Naive thymus-derived CD4-positive, alpha-beta T cell (primary cell): ENCODE measurements at regions not wholly inside any gene's neighbourhood (a gene's known extent, or its start where the extent isn't known, plus 50 kb on each side); places are given as distances from the start of the nearest gene placed in this dataset.

Experiments used
- ATAC-seq: fragments of 150-1000 bp; cut with Tn5 transposase; 2 replicates; pipeline ENCODE4 v1.10.0; 2021; ENCODE audit warnings: mild to moderate bottlenecking, moderate library complexity
- CTCF ChIA-PET: fragments of 350-600 bp; sonication (Branson Sonifier 250); formaldehyde crosslinking; loops from one replicate; lab custom pipeline; 2021; ENCODE audit warnings: antibody characterized with exemption; lab: Charles Lee
- POLR2A ChIA-PET: fragments of 350-600 bp; sonication (Branson Sonifier 250); formaldehyde crosslinking; loops from one replicate; lab custom pipeline; 2021; ENCODE audit warnings: antibody characterized with exemption, inconsistent platforms; lab: Charles Lee
- DNase-seq, 9 donors: peaks; one replicate each; pipeline versions ENCODE4 v3.0.0 to v3.0.0-alpha.2; 2020 to 2022; ENCODE audit warnings: mixed read lengths in 1 of 9
- H3K27ac ChIP-seq: one replicate; pipeline ENCODE4 v1.7.0; 2013; ENCODE audit warnings: mild to moderate bottlenecking, low read depth, low read length, moderate library complexity
- H3K27me3 ChIP-seq, 2 donors: one replicate each; pipeline ENCODE4 v1.7.0; 2013; ENCODE audit warnings: low read length in 2 of 2, mild to moderate bottlenecking in 2 of 2, moderate library complexity in 2 of 2; ENCODE audit not compliant: control insufficient read depth in 2 of 2, insufficient read depth in 2 of 2
- H3K36me3 ChIP-seq, 3 experiments: 1 replicate in 2 of 3; 2 replicates in 1 of 3; pipeline ENCODE4 v1.7.0; 2013; ENCODE audit warnings: low read length in 3 of 3, mild to moderate bottlenecking in 3 of 3, moderate library complexity in 1 of 3; ENCODE audit not compliant: insufficient read depth in 3 of 3, control insufficient read depth in 2 of 3
- H3K4me1 ChIP-seq, 2 donors: one replicate each; pipeline ENCODE4 v1.7.0; 2013; ENCODE audit warnings: low read length in 2 of 2, mild to moderate bottlenecking in 2 of 2, moderate library complexity in 1 of 2; ENCODE audit not compliant: control insufficient read depth in 2 of 2, insufficient read depth in 2 of 2
- H3K4me3 ChIP-seq: 2 replicates; pipeline ENCODE4 v1.7.0; 2013; ENCODE audit warnings: mild to moderate bottlenecking, low read length
- H3K9me3 ChIP-seq, 3 experiments: 1 replicate in 2 of 3; 2 replicates in 1 of 3; pipeline ENCODE4 v1.7.0; 2013; ENCODE audit warnings: low read length in 3 of 3; ENCODE audit not compliant: control insufficient read depth in 2 of 3
- H3K27ac Mint-ChIP-seq, 9 donors: one replicate each; pipeline ENCODE4 v1.8.0; 2020 to 2022; ENCODE audit warnings: mixed read lengths in 9 of 9, mild to moderate bottlenecking in 8 of 9, moderate library complexity in 5 of 9, inconsistent platforms in 2 of 9
- H3K27me3 Mint-ChIP-seq, 5 donors: one replicate each; pipeline ENCODE4 v1.8.0; 2021 to 2022; ENCODE audit warnings: mixed read lengths in 5 of 5, mild to moderate bottlenecking in 1 of 5
- H3K36me3 Mint-ChIP-seq, 5 donors: one replicate each; pipeline ENCODE4 v1.8.0; 2020 to 2022; ENCODE audit warnings: mixed read lengths in 5 of 5, mild to moderate bottlenecking in 3 of 5, inconsistent platforms in 1 of 5
- H3K4me1 Mint-ChIP-seq, 7 donors: one replicate each; pipeline ENCODE4 v1.8.0; 2020 to 2022; ENCODE audit warnings: mixed read lengths in 7 of 7, mild to moderate bottlenecking in 3 of 7, inconsistent platforms in 1 of 7
- H3K4me3 Mint-ChIP-seq, 10 donors: one replicate each; pipeline ENCODE4 v1.8.0; 2020 to 2022; ENCODE audit warnings: mild to moderate bottlenecking in 10 of 10, mixed read lengths in 10 of 10, moderate library complexity in 6 of 10, inconsistent platforms in 2 of 10
- H3K9me3 Mint-ChIP-seq, 11 donors: one replicate each; pipeline ENCODE4 v1.8.0; 2020 to 2022; ENCODE audit warnings: mixed read lengths in 11 of 11, mild to moderate bottlenecking in 4 of 11, inconsistent platforms in 1 of 11, moderate library complexity in 1 of 11
- intact Hi-C, 2 donors: fragments of 100-400 bp; cut with micrococcal nuclease; formaldehyde crosslinking; loops; one replicate each; pipeline ENCODE4 v1.15.1; 2023

DNA sequence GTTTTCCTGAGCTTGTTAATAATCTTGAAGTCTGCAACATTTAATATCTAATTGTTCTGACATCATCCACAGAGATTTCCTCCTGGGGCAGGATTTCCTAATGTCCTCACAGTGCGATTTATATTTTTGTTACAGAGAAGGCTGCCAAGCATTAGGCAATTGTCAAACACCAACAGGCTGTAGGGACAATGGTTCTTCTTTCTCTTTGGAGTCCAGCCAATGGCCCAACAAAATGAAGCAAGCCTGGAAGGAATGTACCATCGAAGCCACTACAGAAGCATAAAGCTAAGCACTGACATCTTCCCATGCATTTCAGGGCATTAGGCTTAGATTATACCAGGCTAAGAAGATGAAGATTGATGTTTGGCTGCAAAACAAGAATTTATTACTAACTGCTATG, 173.0 kb upstream of the FRMD4B start:
- no peaks in the 10 kb centered on the region for H3K36me3 Mint-ChIP-seq
- no peaks in the 10 kb centered on the region for H3K36me3 ChIP-seq
- no peak overlapping the region for H3K27ac ChIP-seq
- CTCF ChIA-PET: no interaction called here
- POLR2A ChIA-PET: no interaction called here
- no peaks in the 10 kb centered on the region for H3K27me3 ChIP-seq
- no peaks in the 10 kb centered on the region for H3K9me3 ChIP-seq
- intact Hi-C loops: no loop called here
- ATAC-seq: peak; percentile 20
- no peaks in the 10 kb centered on the region for H3K4me1 ChIP-seq
- H3K9me3 Mint-ChIP-seq: peaks cover 0 to 5% (median 0%) of the 10 kb centered on the region in 11 donors
- H3K4me3 Mint-ChIP-seq: no peak overlapping the region
- no peak for DNase-seq
- H3K27ac Mint-ChIP-seq: no peak overlapping the region
- H3K4me1 Mint-ChIP-seq: no peaks in the 10 kb centered on the region
- H3K27me3 Mint-ChIP-seq: peaks cover 0 to 12% (median 0%) of the 10 kb centered on the region in 5 donors
- no peak overlapping the region for H3K4me3 ChIP-seq

DNA sequence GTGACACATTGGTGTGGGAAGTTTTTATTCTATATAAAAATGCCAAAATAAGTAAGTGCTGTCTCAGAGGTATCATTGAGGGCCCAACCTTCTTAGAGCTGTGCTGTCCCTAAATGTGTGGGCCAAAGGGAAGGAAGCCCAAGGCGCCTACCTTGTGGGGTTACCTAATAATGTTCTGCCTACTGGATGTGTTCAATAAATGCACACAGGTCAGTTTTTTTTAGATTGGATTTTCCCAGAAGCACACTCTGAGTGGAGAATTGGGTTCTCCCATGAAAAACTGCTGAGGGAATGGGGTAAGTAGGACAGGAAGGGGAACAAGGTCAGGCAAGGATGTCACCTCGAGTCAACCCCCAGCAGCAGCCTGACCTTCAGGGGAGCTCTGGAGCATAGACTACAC, 168.7 kb upstream of the FRMD4B start:
- H3K27me3 Mint-ChIP-seq: peaks cover 0 to 9% (median 8%) of the 10 kb centered on the region in 5 donors
- no peak overlapping the region for H3K27ac Mint-ChIP-seq
- Histone ChIP-seq H3K27ac (no peak overlapping the region), H3K4me3 (no peak overlapping the region), H3K36me3 (no peaks in the 10 kb centered on the region), H3K27me3 (no peaks in the 10 kb centered on the region), H3K4me1 (no peaks in the 10 kb centered on the region), H3K9me3 (no peaks in the 10 kb centered on the region)
- POLR2A ChIA-PET: no interaction called here
- no peak for ATAC-seq
- intact Hi-C loops: no loop called here
- no peak for DNase-seq
- no peaks in the 10 kb centered on the region for H3K36me3 Mint-ChIP-seq
- H3K4me1 Mint-ChIP-seq: no peaks in the 10 kb centered on the region
- H3K4me3 Mint-ChIP-seq: no peak overlapping the region
- CTCF ChIA-PET: no interaction called here
- peaks cover 0 to 5% (median 0%) of the 10 kb centered on the region in 11 donors for H3K9me3 Mint-ChIP-seq

DNA sequence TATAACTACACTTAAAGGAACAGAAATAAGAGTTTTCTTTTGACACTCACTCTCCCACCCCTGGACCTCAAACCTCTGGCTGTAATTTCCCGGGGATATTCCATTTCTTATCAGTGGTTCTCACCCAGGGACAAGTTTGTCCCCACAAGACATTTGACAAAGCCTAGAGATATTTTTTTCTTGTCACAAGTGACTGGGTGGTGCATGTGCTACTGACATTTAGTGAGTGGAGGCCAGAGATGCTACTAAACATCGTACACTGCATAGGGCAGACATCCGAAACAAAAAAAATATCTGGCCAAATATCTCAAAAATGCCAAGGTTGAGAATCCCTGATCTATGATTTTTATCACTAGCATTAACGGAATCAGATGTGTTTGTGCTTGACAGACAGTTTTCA, 168.0 kb upstream of the FRMD4B start:
- peaks cover 0 to 9% (median 8%) of the 10 kb centered on the region in 5 donors for H3K27me3 Mint-ChIP-seq
- no peaks in the 10 kb centered on the region for H3K9me3 ChIP-seq
- ChIA-PET POLR2A (no interaction called here), CTCF (no interaction called here)
- H3K4me1 Mint-ChIP-seq: no peaks in the 10 kb centered on the region
- H3K36me3 Mint-ChIP-seq: no peaks in the 10 kb centered on the region
- H3K27ac ChIP-seq: no peak overlapping the region
- no peaks in the 10 kb centered on the region for H3K36me3 ChIP-seq
- H3K27me3 ChIP-seq: no peaks in the 10 kb centered on the region
- peaks cover 0 to 5% (median 0%) of the 10 kb centered on the region in 11 donors for H3K9me3 Mint-ChIP-seq
- no peaks in the 10 kb centered on the region for H3K4me1 ChIP-seq
- H3K4me3 ChIP-seq: no peak overlapping the region
- H3K4me3 Mint-ChIP-seq: no peak overlapping the region
- DNase-seq (no peak), ATAC-seq (no peak)
- intact Hi-C loops: no loop called here
- H3K27ac Mint-ChIP-seq: no peak overlapping the region

DNA sequence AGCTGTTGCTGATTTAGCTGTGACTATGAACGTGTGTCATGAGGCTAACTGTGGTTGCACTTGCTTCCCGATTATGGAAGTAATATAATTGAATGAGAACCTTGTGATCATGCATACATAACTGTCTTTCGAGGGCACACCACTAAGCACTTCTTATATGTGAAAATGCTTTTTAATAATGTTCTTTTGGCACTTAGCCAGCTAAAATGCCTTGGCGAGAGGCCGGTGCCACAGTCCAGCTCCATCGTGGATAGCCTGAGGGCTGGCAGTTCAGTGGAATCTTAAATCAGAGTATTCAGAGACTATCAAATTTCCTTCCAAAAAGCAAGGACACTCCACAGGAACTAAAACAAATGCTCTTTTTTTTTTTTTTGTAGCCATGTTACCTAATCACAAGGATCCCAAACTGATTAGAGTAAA, 161.6 kb upstream of the FRMD4B start:
- no peak for ATAC-seq
- H3K4me3 Mint-ChIP-seq: no peak overlapping the region
- H3K27ac Mint-ChIP-seq: no peak overlapping the region

DNA sequence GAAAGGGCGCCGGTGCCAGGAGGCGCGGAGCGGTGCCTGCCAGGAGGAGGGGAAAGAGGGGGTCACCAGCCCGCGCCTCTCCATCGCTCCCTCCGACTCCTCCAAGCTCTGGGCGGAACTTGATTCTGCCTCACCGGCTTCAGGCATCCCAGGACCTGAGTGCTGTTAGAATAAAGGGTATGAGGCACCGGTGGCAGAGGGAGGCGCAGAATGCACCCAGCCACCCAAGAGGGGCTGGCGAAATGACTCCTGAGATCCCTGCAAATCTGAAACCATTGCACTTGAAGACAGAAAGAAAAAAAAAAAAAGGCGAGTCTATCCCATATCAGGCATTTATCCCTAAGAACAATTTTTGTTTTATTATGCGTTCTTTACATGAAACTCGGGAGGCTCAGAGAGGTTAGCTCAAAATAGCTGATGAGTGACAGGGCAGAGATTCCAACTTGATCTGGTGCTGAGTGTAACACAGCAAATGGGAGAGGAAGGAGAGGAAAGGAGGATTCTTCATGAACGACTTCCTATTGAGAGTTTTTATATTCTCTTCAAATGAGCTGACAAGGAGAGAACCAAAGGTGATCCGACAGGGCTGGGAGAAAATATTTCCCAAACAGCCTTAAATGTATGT, 157.0 kb upstream of the FRMD4B start:
- POLR2A ChIA-PET: no interaction called here
- H3K27ac ChIP-seq: no peak overlapping the region
- H3K27me3 Mint-ChIP-seq: peaks cover 39 to 46% (median 43%) of the 10 kb centered on the region in 5 donors
- CTCF ChIA-PET: no interaction called here
- H3K4me3 Mint-ChIP-seq: peak overlapping the region in 1 of 10 donors; percentile 34
- H3K36me3 Mint-ChIP-seq: no peaks in the 10 kb centered on the region
- H3K9me3 Mint-ChIP-seq: peaks cover 0 to 3% (median 0%) of the 10 kb centered on the region in 11 donors
- H3K27ac Mint-ChIP-seq: no peak overlapping the region
- intact Hi-C loops: no loop called here
- H3K4me3 ChIP-seq: no peak overlapping the region
- H3K4me1 ChIP-seq: no peaks in the 10 kb centered on the region
- DNase-seq (no peak), ATAC-seq (no peak)
- H3K9me3 ChIP-seq: no peaks in the 10 kb centered on the region
- H3K27me3 ChIP-seq: no peaks in the 10 kb centered on the region
- H3K4me1 Mint-ChIP-seq: peaks cover 0 to 17% (median 10%) of the 10 kb centered on the region in 7 donors
- H3K36me3 ChIP-seq: no peaks in the 10 kb centered on the region

More for the DNA sequence above, 161.6 kb upstream of the FRMD4B start:
- ChIA-PET CTCF (no interaction called here), POLR2A (no interaction called here)
- Histone ChIP-seq H3K27ac (no peak overlapping the region), H3K27me3 (no peaks in the 10 kb centered on the region), H3K4me1 (no peaks in the 10 kb centered on the region), H3K4me3 (no peak overlapping the region), H3K36me3 (no peaks in the 10 kb centered on the region), H3K9me3 (no peaks in the 10 kb centered on the region)
- intact Hi-C loops: no loop called here
- Mint-ChIP-seq H3K9me3 (peaks cover 0 to 1% (median 0%) of the 10 kb centered on the region in 11 donors), H3K4me1 (peaks cover 0 to 2% (median 0%) of the 10 kb centered on the region in 7 donors), H3K27me3 (peaks cover 20 to 33% (median 27%) of the 10 kb centered on the region in 5 donors), H3K36me3 (no peaks in the 10 kb centered on the region)
- no peak for DNase-seq

DNA sequence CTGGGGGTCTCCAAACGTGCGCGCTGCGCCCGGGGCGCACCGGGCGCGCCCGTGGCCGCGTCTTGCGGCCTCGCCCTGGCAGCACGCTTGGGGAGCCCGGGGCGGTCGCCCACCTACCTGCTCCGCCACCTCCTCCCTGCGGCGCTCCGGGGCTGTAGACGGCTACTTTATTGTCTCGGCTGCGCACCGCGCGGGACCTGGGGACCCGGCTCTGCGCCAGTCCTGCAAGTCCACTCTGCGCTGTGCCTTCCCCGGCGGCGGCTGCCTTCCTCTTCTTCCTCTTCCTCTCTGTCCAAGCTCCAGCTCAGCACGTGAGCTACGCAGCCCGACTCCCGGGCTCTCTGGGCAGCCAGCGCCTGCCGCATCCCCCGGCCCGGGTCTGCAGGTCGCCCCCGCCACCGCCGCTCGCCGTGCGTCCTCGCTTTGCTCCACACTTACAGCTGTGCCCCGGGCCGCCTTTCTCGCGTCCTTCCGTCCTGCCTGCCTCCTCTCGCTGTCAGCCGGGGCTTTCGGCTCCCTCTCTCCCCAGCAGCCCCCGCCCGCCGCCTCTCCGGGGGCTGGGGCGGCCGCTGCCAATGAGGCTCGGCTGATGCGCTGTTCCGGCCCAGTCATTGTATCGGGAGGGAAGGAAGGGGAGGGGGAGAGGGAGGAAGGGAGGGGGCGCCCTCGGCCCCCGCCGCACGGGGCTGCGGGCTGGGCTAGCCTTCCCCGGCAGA, 156.4 kb upstream of the FRMD4B start:
- peak overlapping the region in 1 of 10 donors; percentile 34 for H3K4me3 Mint-ChIP-seq
- peaks cover 39 to 46% (median 40%) of the 10 kb centered on the region in 5 donors for H3K27me3 Mint-ChIP-seq
- H3K4me1 Mint-ChIP-seq: peaks cover 0 to 17% (median 10%) of the 10 kb centered on the region in 7 donors
- DNase-seq (peak in 1 of 9 donors; percentile 1), ATAC-seq (peak; percentile 37)
- no peak overlapping the region for H3K27ac Mint-ChIP-seq
- ChIA-PET POLR2A (no interaction called here), CTCF (no interaction called here)
- intact Hi-C loops: no loop called here
- Histone ChIP-seq H3K27ac (no peak overlapping the region), H3K36me3 (no peaks in the 10 kb centered on the region), H3K27me3 (no peaks in the 10 kb centered on the region), H3K4me1 (no peaks in the 10 kb centered on the region), H3K9me3 (no peaks in the 10 kb centered on the region), H3K4me3 (no peak overlapping the region)
- H3K9me3 Mint-ChIP-seq: peaks cover 0 to 3% (median 0%) of the 10 kb centered on the region in 11 donors
- no peaks in the 10 kb centered on the region for H3K36me3 Mint-ChIP-seq
